HEK293 (cell line): ENCODE measurements at regions not wholly inside any gene's neighbourhood (a gene's known extent, or its start where the extent isn't known, plus 50 kb on each side); places are given as distances from the start of the nearest gene placed in this dataset.

Source experiments
- CTCF ChIA-PET: fragments of 350-600 bp; formaldehyde crosslinking; extraction: SDS; loops from one replicate; lab custom pipeline; 2021; ENCODE audit warnings: antibody characterized with exemption; lab: Yijun Ruan, JAX
- POLR2A ChIA-PET: fragments of 300-600 bp; formaldehyde crosslinking; extraction: SDS; loops from one replicate; lab custom pipeline; 2020; ENCODE audit warnings: antibody characterized with exemption, inconsistent platforms; lab: Yijun Ruan, JAX
- H3K27ac ChIP-seq: fragments of 200-500 bp; sonication (Bioruptor generic); 2 replicates; pipeline ENCODE4 v1.5.1; 2014; ENCODE audit warnings: low read depth, low read length, control low read depth, inconsistent platforms; ENCODE audit errors: extremely low read depth
- H3K36me3 ChIP-seq, 2 experiments: fragments of 200-500 bp in 1 of 2; sonication (Bioruptor generic) in 1 of 2; 1 replicate in 1 of 2; 2 replicates in 1 of 2; pipeline ENCODE4 v1.5.1; 2014 to 2017; ENCODE audit warnings: inconsistent platforms in 2 of 2, low read length in 2 of 2; ENCODE audit not compliant: control insufficient read depth in 2 of 2, insufficient read depth in 1 of 2
- H3K4me1 ChIP-seq: fragments of 200-500 bp; sonication (Bioruptor generic); 2 replicates; pipeline ENCODE4 v1.5.1; 2014; ENCODE audit warnings: mild to moderate bottlenecking, low read length, inconsistent platforms; ENCODE audit not compliant: control insufficient read depth, insufficient read depth
- H3K4me3 ChIP-seq: 2 replicates; pipeline ENCODE4 v1.5.1; 2011; ENCODE audit warnings: low read depth, mild to moderate bottlenecking, control low read depth, low read length, moderate library complexity
- H3K9me3 ChIP-seq: fragments of 200-500 bp; sonication (Bioruptor generic); 2 replicates; pipeline ENCODE4 v1.5.1; 2014; ENCODE audit warnings: low read depth, low read length, inconsistent platforms; ENCODE audit not compliant: control insufficient read depth, insufficient read depth
- ATF2 ChIP-seq: fragments of 450-650 bp; formaldehyde crosslinking; IDR thresholded peaks from 2 replicates; pipeline ENCODE4 v1.5.1; 2016; ENCODE audit warnings: missing biosample characterization, missing genetic modification characterization, low read depth
- IKZF3 ChIP-seq: fragments of 450-650 bp; IDR thresholded peaks from 2 replicates; pipeline ENCODE4 v1.5.0; 2018; ENCODE audit warnings: missing biosample characterization, mild to moderate bottlenecking, missing genetic modification characterization, moderate library complexity
- KLF1 ChIP-seq: fragments of 450-650 bp; formaldehyde crosslinking; IDR thresholded peaks from 2 replicates; pipeline ENCODE4 v1.5.1; 2016; ENCODE audit warnings: missing biosample characterization, missing genetic modification characterization
- KLF16 ChIP-seq: fragments of 450-650 bp; formaldehyde crosslinking; IDR thresholded peaks from 2 replicates; pipeline ENCODE4 v1.5.1; 2017; ENCODE audit warnings: missing biosample characterization, missing genetic modification characterization
- MEIS1 ChIP-seq: sonication (generic); formaldehyde crosslinking; IDR thresholded peaks from 2 replicates; pipeline ENCODE4 v1.8.1; 2022; ENCODE audit warnings: missing genetic modification reagents, mild to moderate bottlenecking, borderline replicate concordance
- OSR2 ChIP-seq: fragments of 450-650 bp; formaldehyde crosslinking; IDR thresholded peaks from 2 replicates; pipeline ENCODE4 v1.5.1; 2016; ENCODE audit warnings: missing biosample characterization, missing genetic modification characterization
- PATZ1 ChIP-seq: fragments of 450-650 bp; formaldehyde crosslinking; IDR thresholded peaks from 2 replicates; pipeline ENCODE4 v1.5.1; 2016; ENCODE audit warnings: missing biosample characterization, missing genetic modification characterization
- ZBTB44 ChIP-seq: fragments of 450-650 bp; IDR thresholded peaks from 2 replicates; pipeline ENCODE4 v1.5.1; 2018; ENCODE audit warnings: missing biosample characterization, mild to moderate bottlenecking, missing genetic modification characterization
- ZNF211 ChIP-seq: fragments of 450-650 bp; formaldehyde crosslinking; IDR thresholded peaks from 2 replicates; pipeline ENCODE4 v1.5.1; 2016; ENCODE audit warnings: low read depth, missing biosample characterization, missing genetic modification characterization
- ZNF24 ChIP-seq: fragments of 450-650 bp; formaldehyde crosslinking; IDR thresholded peaks from 2 replicates; pipeline ENCODE4 v1.5.1; 2016; ENCODE audit warnings: missing biosample characterization, missing genetic modification characterization
- ZNF366 ChIP-seq: fragments of 450-650 bp; formaldehyde crosslinking; conservative IDR thresholded peaks from 2 replicates; pipeline ENCODE4 v1.5.1; 2016; ENCODE audit warnings: missing biosample characterization, missing genetic modification characterization
- ZNF404 ChIP-seq: fragments of 450-650 bp; formaldehyde crosslinking; IDR thresholded peaks from 2 replicates; pipeline ENCODE4 v1.5.1; 2017; ENCODE audit warnings: missing biosample characterization, missing genetic modification characterization
- ZNF449 ChIP-seq: fragments of 450-650 bp; formaldehyde crosslinking; IDR thresholded peaks from 2 replicates; pipeline ENCODE4 v1.5.1; 2017; ENCODE audit warnings: missing biosample characterization, mild to moderate bottlenecking, missing genetic modification characterization, moderate library complexity
- ZNF473 ChIP-seq: fragments of 450-650 bp; formaldehyde crosslinking; IDR thresholded peaks from 2 replicates; pipeline ENCODE4 v1.5.1; 2017; ENCODE audit warnings: missing biosample characterization, missing genetic modification characterization
- ZNF513 ChIP-seq: fragments of 450-650 bp; IDR thresholded peaks from 2 replicates; pipeline ENCODE4 v1.5.1; 2018; ENCODE audit warnings: missing biosample characterization, missing genetic modification characterization
- ZNF571 ChIP-seq: fragments of 450-650 bp; formaldehyde crosslinking; IDR thresholded peaks from 2 replicates; pipeline ENCODE4 v1.5.0; 2017; ENCODE audit warnings: missing biosample characterization, missing genetic modification characterization
- ZNF580 ChIP-seq: fragments of 450-650 bp; formaldehyde crosslinking; IDR thresholded peaks from 2 replicates; pipeline ENCODE4 v1.5.1; 2016; ENCODE audit warnings: missing biosample characterization, missing genetic modification characterization
- ZNF600 ChIP-seq: fragments of 450-650 bp; formaldehyde crosslinking; IDR thresholded peaks from 2 replicates; pipeline ENCODE4 v1.5.1; 2016; ENCODE audit warnings: missing biosample characterization, missing genetic modification characterization
- ZNF610 ChIP-seq: fragments of 450-650 bp; formaldehyde crosslinking; IDR thresholded peaks from 2 replicates; pipeline ENCODE4 v1.5.1; 2016; ENCODE audit warnings: missing biosample characterization, missing genetic modification characterization, borderline replicate concordance
- ZNF654 ChIP-seq: fragments of 450-650 bp; formaldehyde crosslinking; IDR thresholded peaks from 2 replicates; pipeline ENCODE4 v1.5.1; 2016; ENCODE audit warnings: low read depth, missing biosample characterization, missing genetic modification characterization
- ZNF660 ChIP-seq: fragments of 450-650 bp; IDR thresholded peaks from 2 replicates; pipeline ENCODE4 v1.5.1; 2018; ENCODE audit warnings: missing biosample characterization, mild to moderate bottlenecking, missing genetic modification characterization
- ZNF677 ChIP-seq: fragments of 450-650 bp; IDR thresholded peaks from 2 replicates; pipeline ENCODE4 v1.5.0; 2018; ENCODE audit warnings: missing biosample characterization, mild to moderate bottlenecking, missing genetic modification characterization, moderate library complexity
- ZNF791 ChIP-seq: fragments of 450-650 bp; formaldehyde crosslinking; IDR thresholded peaks from 2 replicates; pipeline ENCODE4 v1.5.1; 2016; ENCODE audit warnings: missing biosample characterization, missing genetic modification characterization
- ZSCAN23 ChIP-seq: fragments of 450-650 bp; formaldehyde crosslinking; IDR thresholded peaks from 2 replicates; pipeline ENCODE4 v1.5.1; 2016; ENCODE audit warnings: missing biosample characterization, missing genetic modification characterization
- ZXDB ChIP-seq: fragments of 450-650 bp; formaldehyde crosslinking; IDR thresholded peaks from 2 replicates; pipeline ENCODE4 v1.5.1; 2016; ENCODE audit warnings: missing biosample characterization, missing genetic modification characterization

GRCh38 chr12:65602253-65602609, 222.1 kb upstream of the HMGA2 start:
- Histone ChIP-seq H3K36me3 (no peaks in the 10 kb centered on the region), H3K9me3 (no peaks in the 10 kb centered on the region), H3K4me3 (no peak overlapping the region), H3K4me1 (peaks cover 24% of the 10 kb centered on the region)
- ChIA-PET CTCF (interaction anchor here (0.6 to 2.7 kb wide), 43 partner anchors 8 to 728 kb away, joined by 3 to 21 read pairs (median 4); no protein-coding TSS in a partner anchor), POLR2A (interaction anchor here (1.0 to 1.5 kb wide), 2 partner anchors 29 to 223 kb away, joined by 3 to 4 read pairs; no protein-coding TSS in a partner anchor)
- TF ChIP-seq ATF2 (tag by site-specific recombination) = no peak
- no peak for TF ChIP-seq PATZ1 (tag by site-specific recombination)
- no peak for TF ChIP-seq ZNF571 (tag by site-specific recombination)
- no peak for TF ChIP-seq ZXDB (tag by site-specific recombination)
- TF ChIP-seq ZNF24 (tag by site-specific recombination) = no peak
- TF ChIP-seq KLF1 (tag by site-specific recombination) = no peak
- no peak for TF ChIP-seq ZNF473 (tag by site-specific recombination)
- TF ChIP-seq KLF16 = no peak
- TF ChIP-seq ZNF366 (tag by site-specific recombination) = no peak
- no peak for TF ChIP-seq ZNF677 (tag by site-specific recombination)
- TF ChIP-seq IKZF3 (tag by site-specific recombination) = no peak
- no peak for TF ChIP-seq ZNF791 (tag by site-specific recombination)
- no peak for TF ChIP-seq ZNF404
- TF ChIP-seq, all 188 proteins: peak for 0
- no peak overlapping the region for H3K27ac ChIP-seq

- CTCF ChIA-PET = interaction anchor here (0.6 to 2.7 kb wide), 46 partner anchors 9 to 729 kb away, joined by 3 to 21 read pairs (median 4); no protein-coding TSS in a partner anchor
- POLR2A ChIA-PET = interaction anchor here (1.0 to 1.5 kb wide), 2 partner anchors 29 to 223 kb away, joined by 3 to 4 read pairs; no protein-coding TSS in a partner anchor
- Histone ChIP-seq H3K27ac (peak overlapping the region; percentile 65), H3K4me3 (peak overlapping the region; percentile 24), H3K4me1 (peaks cover 20% of the 10 kb centered on the region), H3K9me3 (no peaks in the 10 kb centered on the region; the same call in 1 of the 2 replicates), H3K36me3 (no peaks in the 10 kb centered on the region)
- TF ChIP-seq MEIS1 (CRISPR knock-in tag) (peak; percentile 45; the same call in 1 of the 2 replicates), ZNF211 (no peak), ZNF654 (tag by site-specific recombination) (peak; percentile 65), ZNF513 (tag by site-specific recombination) (no peak), ZNF660 (peak; percentile 58; the same call in 1 of the 2 replicates), ZNF449 (tag by site-specific recombination) (peak; percentile 21; the same call in 1 of the 2 replicates), ZSCAN23 (tag by site-specific recombination) (no peak), ZNF610 (no peak), ZNF600 (tag by site-specific recombination) (peak; percentile 70), OSR2 (tag by site-specific recombination) (peak; percentile 62), ZBTB44 (tag by site-specific recombination) (0 out of 2 replicates have a peak, but pooled peaks have one; percentile 21), ZNF580 (tag by site-specific recombination) (no peak)
Observed at GRCh38 chr12:65602610-65603295, 221.5 kb upstream of the HMGA2 start.
